Gastroesophageal sphincter (tissue), 3 donors: ENCODE measurements at regions not wholly inside any gene's neighbourhood (a gene's known extent, or its start where the extent isn't known, plus 50 kb on each side); places are given as distances from the start of the nearest gene placed in this dataset.
"Not testable (repeated sequence)": the region's sequence is repeated elsewhere in the genome, so short reads cannot be mapped to it uniquely, and the experiment has no call there.

Experiments used
- CTCF ChIP-seq, 4 experiments: fragments of 200-600 bp in 2 of 4; fragments of 450-650 bp in 2 of 4; sonication (generic) in 1 of 4; IDR thresholded peaks; one replicate each; pipeline ENCODE4 v1.5.1; 2017 to 2019; ENCODE audit warnings: antibody characterized with exemption in 4 of 4, mild to moderate bottlenecking in 2 of 4, moderate library complexity in 2 of 4
- POLR2A ChIP-seq, 2 donors: fragments of 450-650 bp; IDR thresholded peaks; one replicate each; pipeline ENCODE4 v1.6.1; 2017; ENCODE audit warnings: antibody characterized with exemption in 2 of 2, mild to moderate bottlenecking in 2 of 2, moderate library complexity in 1 of 2

- not testable (repeated sequence) for TF ChIP-seq POLR2A, CTCF (IDR thresholded peaks at IDR 0.05)
Measured at GRCh38 chr4:4084171-4084570, 142.6 kb downstream of the OTOP1 start.
